Mesendoderm (in vitro differentiated cells): ENCODE measurements at regions not wholly inside any gene's neighbourhood (a gene's known extent, or its start where the extent isn't known, plus 50 kb on each side); places are given as distances from the start of the nearest gene placed in this dataset.
"Not testable (repeated sequence)": the region's sequence is repeated elsewhere in the genome, so short reads cannot be mapped to it uniquely, and the experiment has no call there.

ENCODE experiments used
- DNase-seq: peaks from one replicate; pipeline ENCODE4 v3.0.0; 2013
- H2AK5ac ChIP-seq: 2 replicates; pipeline ENCODE4 v1.6.1; 2013; ENCODE audit warnings: low read length, inconsistent platforms
- H2BK120ac ChIP-seq: 2 replicates; pipeline ENCODE4 v1.6.1; 2013; ENCODE audit warnings: low read depth, mild to moderate bottlenecking, low read length, moderate library complexity, mixed read lengths
- H2BK15ac ChIP-seq: replicated peaks from 2 replicates; pipeline ENCODE4 v1.6.1; 2013; ENCODE audit warnings: low read depth, mild to moderate bottlenecking, moderate library complexity
- H2BK5ac ChIP-seq: 2 replicates; pipeline ENCODE4 v1.6.1; 2013; ENCODE audit warnings: low read length, inconsistent platforms
- H3K18ac ChIP-seq: 2 replicates; pipeline ENCODE4 v1.6.1; 2013; ENCODE audit warnings: mild to moderate bottlenecking, low read length, mixed read lengths
- H3K23ac ChIP-seq: one replicate; pipeline ENCODE4 v1.6.1; 2013; ENCODE audit warnings: low read length
- H3K27ac ChIP-seq: 2 replicates; pipeline ENCODE4 v1.5.1; 2013; ENCODE audit warnings: low read depth, mild to moderate bottlenecking, inconsistent platforms, low read length, moderate library complexity
- H3K27me3 ChIP-seq: 2 replicates; pipeline ENCODE4 v1.6.1; 2013; ENCODE audit warnings: low read length, control low read depth, mild to moderate bottlenecking, inconsistent platforms; ENCODE audit not compliant: insufficient read depth, poor library complexity
- H3K36me3 ChIP-seq: 2 replicates; pipeline ENCODE4 v1.6.1; 2013; ENCODE audit warnings: low read length, inconsistent platforms; ENCODE audit not compliant: control insufficient read depth, insufficient read depth
- H3K4ac ChIP-seq: one replicate; pipeline ENCODE4 v1.6.1; 2013; ENCODE audit warnings: low read depth, mild to moderate bottlenecking, low read length, moderate library complexity
- H3K4me1 ChIP-seq: 2 replicates; pipeline ENCODE4 v1.6.1; 2013; ENCODE audit warnings: low read depth, low read length, inconsistent platforms; ENCODE audit not compliant: control insufficient read depth
- H3K4me2 ChIP-seq: 2 replicates; pipeline ENCODE4 v1.6.1; 2013; ENCODE audit warnings: low read length
- H3K4me3 ChIP-seq: 2 replicates; pipeline ENCODE4 v1.5.1; 2013; ENCODE audit warnings: mild to moderate bottlenecking, low read length
- H3K56ac ChIP-seq: one replicate; pipeline ENCODE4 v1.6.1; 2013; ENCODE audit warnings: low read length
- H3K79me1 ChIP-seq: 2 replicates; pipeline ENCODE4 v1.6.1; 2013; ENCODE audit warnings: low read length, inconsistent platforms
- H3K79me2 ChIP-seq: 2 replicates; pipeline ENCODE4 v1.6.1; 2013; ENCODE audit warnings: mild to moderate bottlenecking, low read length; ENCODE audit not compliant: control insufficient read depth, insufficient read depth
- H3K9ac ChIP-seq: 2 replicates; pipeline ENCODE4 v1.6.1; 2013; ENCODE audit warnings: low read length, inconsistent platforms
- H4K5ac ChIP-seq: one replicate; pipeline ENCODE4 v1.6.1; 2013; ENCODE audit warnings: low read length
- H4K8ac ChIP-seq: one replicate; pipeline ENCODE4 v1.6.1; 2013; ENCODE audit warnings: low read depth, mild to moderate bottlenecking, control low read depth, low read length, moderate library complexity
- WGBS: extraction: QIAGEN DNeasy Blood & Tissue Kit; methylation state at CpG from one replicate; pipeline ENCODE4 v1.1.7; 2013; ENCODE audit warnings: low lambda C conversion rate, missing lambda C conversion rate; ENCODE audit not compliant: insufficient coverage; ENCODE audit errors: extremely low coverage; 5-methylcytosine and 5-hydroxymethylcytosine counted together

- H3K4me1 ChIP-seq, result no peaks in the 10 kb centered on the region
- H4K8ac ChIP-seq, result no peak overlapping the region
- no peak overlapping the region for H2BK120ac ChIP-seq
- no peak overlapping the region for H3K9ac ChIP-seq
- no peak overlapping the region for H2AK5ac ChIP-seq
- H2BK5ac ChIP-seq, result no peak overlapping the region
- DNase-seq, result no peak
- no peak overlapping the region for H3K18ac ChIP-seq
- no peak overlapping the region for H3K4me3 ChIP-seq
- no peak overlapping the region for H2BK15ac ChIP-seq
- H3K27me3 ChIP-seq, result no peaks in the 10 kb centered on the region
- no peak overlapping the region for H4K5ac ChIP-seq
- H3K79me2 ChIP-seq, result no peaks in the 10 kb centered on the region
- no peak overlapping the region for H3K4me2 ChIP-seq
- H3K23ac ChIP-seq, result no peak overlapping the region
- no peak overlapping the region for H3K56ac ChIP-seq
- whole genome bisulfite sequencing, result no CpG with 5 or more reads among the region's 1 CpG
- H3K79me1 ChIP-seq, result no peaks in the 10 kb centered on the region
- H3K4ac ChIP-seq, result no peak overlapping the region
- no peaks in the 10 kb centered on the region for H3K36me3 ChIP-seq
- H3K27ac ChIP-seq, result no peak overlapping the region
Measured at GRCh38 chr1:108314815-108315214, 70.9 kb upstream of the NBPF4 start.

- Histone ChIP-seq H3K4me2 (no peak overlapping the region), H4K8ac (no peak overlapping the region), H2AK5ac (no peak overlapping the region), H3K79me1 (no peaks in the 10 kb centered on the region), H2BK120ac (no peak overlapping the region), H3K79me2 (no peaks in the 10 kb centered on the region), H3K23ac (no peak overlapping the region), H3K36me3 (no peaks in the 10 kb centered on the region), H3K4ac (no peak overlapping the region), H3K9ac (no peak overlapping the region), H3K4me3 (no peak overlapping the region), H3K56ac (no peak overlapping the region), H3K18ac (no peak overlapping the region), H3K4me1 (no peaks in the 10 kb centered on the region), H2BK5ac (no peak overlapping the region), H2BK15ac (no peak overlapping the region), H4K5ac (no peak overlapping the region), H3K27ac (no peak overlapping the region), H3K27me3 (no peaks in the 10 kb centered on the region)
- no CpG with 5 or more reads among the region's 1 CpG for WGBS
- peak; percentile 37 for DNase-seq
Measured at GRCh38 chr1:108316545-108316944, 72.7 kb upstream of the NBPF4 start.

- no peak overlapping the region for H2BK5ac ChIP-seq
- no peak overlapping the region for H3K27ac ChIP-seq
- no peak overlapping the region for H2BK15ac ChIP-seq
- H4K5ac ChIP-seq, result no peak overlapping the region
- no peak overlapping the region for H3K56ac ChIP-seq
- H4K8ac ChIP-seq, result no peak overlapping the region
- no peaks in the 10 kb centered on the region for H3K36me3 ChIP-seq
- H2AK5ac ChIP-seq, result no peak overlapping the region
- H3K4me2 ChIP-seq, result no peak overlapping the region
- no peaks in the 10 kb centered on the region for H3K4me1 ChIP-seq
- no peak overlapping the region for H3K18ac ChIP-seq
- H3K23ac ChIP-seq, result no peak overlapping the region
- no peak overlapping the region for H2BK120ac ChIP-seq
- no peaks in the 10 kb centered on the region for H3K79me1 ChIP-seq
- H3K9ac ChIP-seq, result no peak overlapping the region
- no peaks in the 10 kb centered on the region for H3K79me2 ChIP-seq
- H3K27me3 ChIP-seq, result no peaks in the 10 kb centered on the region
- H3K4ac ChIP-seq, result no peak overlapping the region
- no CpG with 5 or more reads among the region's 1 CpG for WGBS
- no peak overlapping the region for H3K4me3 ChIP-seq
- DNase-seq, result no peak
Measured at GRCh38 chr1:108320849-108321248, 77.0 kb upstream of the NBPF4 start.

GRCh38 chr1:108325338-108325737 lies 81.5 kb upstream of the NBPF4 start:
- H2AK5ac ChIP-seq, result not testable (repeated sequence)

GRCh38 chr1:108327534-108328466 lies 83.9 kb upstream of the NBPF4 start:
- H2BK120ac ChIP-seq, result no peak overlapping the region
- H4K8ac ChIP-seq, result no peak overlapping the region
- no peak overlapping the region for H3K56ac ChIP-seq
- H3K4ac ChIP-seq, result no peak overlapping the region
- H3K18ac ChIP-seq, result no peak overlapping the region
- H3K23ac ChIP-seq, result no peak overlapping the region
- no peak overlapping the region for H3K4me3 ChIP-seq
- H3K27ac ChIP-seq, result no peak overlapping the region
- no peak overlapping the region for H2AK5ac ChIP-seq
- H3K36me3 ChIP-seq, result no peaks in the 10 kb centered on the region
- no peak overlapping the region for H2BK5ac ChIP-seq
- H4K5ac ChIP-seq, result no peak overlapping the region
- no peaks in the 10 kb centered on the region for H3K4me1 ChIP-seq
- H3K79me1 ChIP-seq, result no peaks in the 10 kb centered on the region
- no peak overlapping the region for H3K4me2 ChIP-seq
- no peak overlapping the region for H2BK15ac ChIP-seq
- H3K79me2 ChIP-seq, result no peaks in the 10 kb centered on the region
- no peak overlapping the region for H3K9ac ChIP-seq
- H3K27me3 ChIP-seq, result no peaks in the 10 kb centered on the region
- DNase-seq, result peak; percentile 82
- WGBS, result no CpG with 5 or more reads among the region's 4 CpGs

More at GRCh38 chr1:108325338-108325737, 81.5 kb upstream of the NBPF4 start:
- H3K56ac ChIP-seq, H3K4me2 ChIP-seq, H2BK120ac ChIP-seq, H3K4ac ChIP-seq, H4K8ac ChIP-seq, H3K27me3 ChIP-seq, H2BK15ac ChIP-seq, H3K79me2 ChIP-seq, H4K5ac ChIP-seq, H2BK5ac ChIP-seq, H3K18ac ChIP-seq, DNase-seq, H3K4me3 ChIP-seq, H3K36me3 ChIP-seq, H3K4me1 ChIP-seq, H3K23ac ChIP-seq, H3K79me1 ChIP-seq, H3K27ac ChIP-seq, H3K9ac ChIP-seq: not testable (repeated sequence)
- WGBS, result no CpG with 5 or more reads among the region's 2 CpGs
